K562 (cell line): ENCODE measurements at regions not wholly inside any gene's neighbourhood (a gene's known extent, or its start where the extent isn't known, plus 50 kb on each side); places are given as distances from the start of the nearest gene placed in this dataset.

Source experiments
- ADNP ChIP-seq: fragments of 200-800 bp; sonication (Bioruptor generic); IDR thresholded peaks from 2 replicates; pipeline ENCODE4 v1.6.1; 2016; ENCODE audit warnings: missing genetic modification characterization, missing compliant biosample characterization
- CREB5 ChIP-seq: fragments of 250-450 bp; sonication (Bioruptor Pico); IDR thresholded peaks from 2 replicates; pipeline ENCODE4 v1.5.0; 2020; ENCODE audit warnings: mild to moderate bottlenecking
- FOXK2 ChIP-seq, 2 experiments: fragments of 450-650 bp; IDR thresholded peaks in 1 of 2; conservative IDR thresholded peaks in 1 of 2; 2 replicates each; pipeline ENCODE4 v1.6.1; 2016; ENCODE audit warnings: low read depth in 2 of 2, mild to moderate bottlenecking in 1 of 2
- HMG20A ChIP-seq: fragments of 450-650 bp; formaldehyde crosslinking; conservative IDR thresholded peaks from 2 replicates; pipeline ENCODE4 v1.4.0; 2020; ENCODE audit warnings: mild to moderate bottlenecking, mixed read lengths
- HOMEZ ChIP-seq: fragments of 250-450 bp; sonication (Bioruptor Pico); IDR thresholded peaks from 2 replicates; pipeline ENCODE4 v1.4.0; 2020; ENCODE audit warnings: mild to moderate bottlenecking, moderate library complexity
- MBD2 ChIP-seq: sonication (generic); IDR thresholded peaks from 2 replicates; pipeline ENCODE4 v1.6.1; 2016; ENCODE audit warnings: low read depth, borderline replicate concordance
- NCOA4 ChIP-seq: fragments of 450-650 bp; IDR thresholded peaks from 2 replicates; pipeline ENCODE4 v1.6.1; 2018; ENCODE audit warnings: mild to moderate bottlenecking; ENCODE audit not compliant: partially characterized antibody
- NFIX ChIP-seq: fragments of 250-450 bp; sonication (Bioruptor Pico); IDR thresholded peaks from 2 replicates; pipeline ENCODE4 v1.4.0; 2020; ENCODE audit warnings: low read depth, mild to moderate bottlenecking, moderate library complexity
- NFRKB ChIP-seq: fragments of 450-650 bp; IDR thresholded peaks from 2 replicates; pipeline ENCODE4 v1.6.1; 2016; ENCODE audit warnings: low read depth
- RBM15 ChIP-seq: fragments of 200-400 bp; formaldehyde crosslinking; IDR thresholded peaks from 2 replicates; pipeline ENCODE4 v1.6.1; 2018; ENCODE audit warnings: mild to moderate bottlenecking, low read length, moderate library complexity; ENCODE audit not compliant: insufficient read depth
- RFX5 ChIP-seq: IDR thresholded peaks from 2 replicates; pipeline ENCODE4 v1.6.1; 2011; ENCODE audit warnings: low read depth, mild to moderate bottlenecking, improper control_type of control experiment, low read length
- RHOXF2B ChIP-seq: fragments of 250-450 bp; sonication (Bioruptor Pico); conservative IDR thresholded peaks from 2 replicates; pipeline ENCODE4 v1.5.1; 2021
- SMARCA4 ChIP-seq: fragments of 450-650 bp; IDR thresholded peaks from 2 replicates; pipeline ENCODE4 v1.6.1; 2016
- TAF7 ChIP-seq: fragments of 450-650 bp; IDR thresholded peaks from 2 replicates; pipeline ENCODE4 v1.6.1; 2016; ENCODE audit warnings: missing genetic modification characterization, missing compliant biosample characterization
- ZNF354B ChIP-seq: fragments of 250-450 bp; sonication (Bioruptor Pico); IDR thresholded peaks from 2 replicates; pipeline ENCODE4 v1.4.0; 2020

GRCh38 chrX:130999360-130999759 is 58.8 kb upstream of the ARHGAP36 start (continued):
- no peak for TF ChIP-seq HOMEZ (CRISPR knock-in tag)
- no peak for TF ChIP-seq SMARCA4
- TF ChIP-seq RFX5 = no peak
- TF ChIP-seq RBM15 = no peak
- no peak for TF ChIP-seq TAF7 (tag)
- TF ChIP-seq NCOA4 = no peak
- no peak for TF ChIP-seq NFIX
- no peak for TF ChIP-seq RHOXF2B (CRISPR knock-in tag)
- TF ChIP-seq FOXK2 (conservative IDR thresholded peaks at IDR 0.05 in 1 of 2, IDR thresholded peaks at IDR 0.05 in 1 of 2; ENCODE audit: low read depth in 2 of 2) = no peak
- TF ChIP-seq NFRKB = no peak
- no peak for TF ChIP-seq MBD2
- TF ChIP-seq ZNF354B (CRISPR knock-in tag) = no peak
- TF ChIP-seq HMG20A (CRISPR knock-in tag) = no peak
- no peak for TF ChIP-seq ADNP (tag)
- no peak for TF ChIP-seq CREB5 (CRISPR knock-in tag)
